ENCODE measurements at regions not wholly inside any gene's neighbourhood (a gene's known extent, or its start where the extent isn't known, plus 50 kb on each side); places are given as distances from the start of the nearest gene placed in this dataset.

DNA sequence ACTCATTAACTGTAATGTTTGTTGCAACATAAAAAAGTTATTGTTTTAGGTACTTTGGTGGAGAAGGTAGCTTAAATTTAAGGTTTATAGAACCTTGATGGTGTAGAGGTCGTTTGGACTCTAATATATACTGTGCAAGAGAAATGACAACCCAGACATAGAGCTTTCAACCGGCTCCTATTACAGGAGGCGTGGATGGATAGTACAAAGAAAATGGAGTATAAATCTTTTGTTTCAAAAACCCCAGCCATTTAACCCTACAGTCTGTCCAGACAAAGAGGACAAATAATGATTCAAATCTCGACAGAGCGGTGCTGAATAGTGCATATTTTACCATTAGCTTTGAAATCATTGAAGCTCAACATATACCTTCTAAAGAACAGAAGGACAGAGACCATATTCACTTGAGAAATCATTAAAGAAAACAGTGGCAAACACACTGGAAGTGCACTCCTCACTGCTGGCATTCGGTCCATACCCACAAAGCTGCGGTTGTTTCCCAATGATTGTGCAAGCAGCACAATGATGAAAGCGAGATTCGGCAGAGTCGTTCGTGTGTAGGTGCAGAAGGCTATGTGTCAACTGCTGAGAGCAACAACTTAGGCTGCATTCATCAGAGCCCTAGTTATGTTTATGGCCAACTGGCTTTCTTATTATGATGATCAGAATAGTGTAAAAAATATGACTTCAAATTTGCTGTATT lies 688.6 kb downstream of the NOVA1 start:
- TF ChIP-seq REST (IDR thresholded peaks at IDR 0.05) = no peak
- TF ChIP-seq, protein P1, sequence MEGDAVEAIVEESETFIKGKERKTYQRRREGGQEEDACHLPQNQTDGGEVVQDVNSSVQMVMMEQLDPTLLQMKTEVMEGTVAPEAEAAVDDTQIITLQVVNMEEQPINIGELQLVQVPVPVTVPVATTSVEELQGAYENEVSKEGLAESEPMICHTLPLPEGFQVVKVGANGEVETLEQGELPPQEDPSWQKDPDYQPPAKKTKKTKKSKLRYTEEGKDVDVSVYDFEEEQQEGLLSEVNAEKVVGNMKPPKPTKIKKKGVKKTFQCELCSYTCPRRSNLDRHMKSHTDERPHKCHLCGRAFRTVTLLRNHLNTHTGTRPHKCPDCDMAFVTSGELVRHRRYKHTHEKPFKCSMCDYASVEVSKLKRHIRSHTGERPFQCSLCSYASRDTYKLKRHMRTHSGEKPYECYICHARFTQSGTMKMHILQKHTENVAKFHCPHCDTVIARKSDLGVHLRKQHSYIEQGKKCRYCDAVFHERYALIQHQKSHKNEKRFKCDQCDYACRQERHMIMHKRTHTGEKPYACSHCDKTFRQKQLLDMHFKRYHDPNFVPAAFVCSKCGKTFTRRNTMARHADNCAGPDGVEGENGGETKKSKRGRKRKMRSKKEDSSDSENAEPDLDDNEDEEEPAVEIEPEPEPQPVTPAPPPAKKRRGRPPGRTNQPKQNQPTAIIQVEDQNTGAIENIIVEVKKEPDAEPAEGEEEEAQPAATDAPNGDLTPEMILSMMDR (IDR thresholded peaks at IDR 0.05) = no peak
- TF ChIP-seq SMC3 (IDR thresholded peaks at IDR 0.05) = no peak
- no peak for TF ChIP-seq MYC (IDR thresholded peaks at IDR 0.05; ENCODE audit: borderline replicate concordance, low read length)
- TF ChIP-seq ELK1 (IDR thresholded peaks at IDR 0.05; ENCODE audit: low read depth, low read length) = no peak
- TF ChIP-seq JUN (IDR thresholded peaks at IDR 0.05) = no peak
- TF ChIP-seq EP300 (IDR thresholded peaks at IDR 0.05) = no peak
- TF ChIP-seq, protein P2, sequence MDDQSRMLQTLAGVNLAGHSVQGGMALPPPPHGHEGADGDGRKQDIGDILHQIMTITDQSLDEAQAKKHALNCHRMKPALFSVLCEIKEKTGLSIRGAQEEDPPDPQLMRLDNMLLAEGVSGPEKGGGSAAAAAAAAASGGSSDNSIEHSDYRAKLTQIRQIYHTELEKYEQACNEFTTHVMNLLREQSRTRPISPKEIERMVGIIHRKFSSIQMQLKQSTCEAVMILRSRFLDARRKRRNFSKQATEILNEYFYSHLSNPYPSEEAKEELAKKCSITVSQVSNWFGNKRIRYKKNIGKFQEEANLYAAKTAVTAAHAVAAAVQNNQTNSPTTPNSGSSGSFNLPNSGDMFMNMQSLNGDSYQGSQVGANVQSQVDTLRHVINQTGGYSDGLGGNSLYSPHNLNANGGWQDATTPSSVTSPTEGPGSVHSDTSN (IDR thresholded peaks at IDR 0.05) = no peak
- no peak for TF ChIP-seq POLR2A (IDR thresholded peaks at IDR 0.05; ENCODE audit: low read length)

Data from A549 (cell line).